HG03097 (cell line): ENCODE measurements at regions not wholly inside any gene's neighbourhood (a gene's known extent, or its start where the extent isn't known, plus 50 kb on each side); places are given as distances from the start of the nearest gene placed in this dataset.
"Not testable (repeated sequence)": the region's sequence is repeated elsewhere in the genome, so short reads cannot be mapped to it uniquely, and the experiment has no call there.

ENCODE experiments used
- ATAC-seq: cut with Tn5 transposase; IDR thresholded peaks from one replicate; pipeline ENCODE4 v1.9.1; 2021; ENCODE audit not compliant: unreplicated experiment, low FRiP score

DNA sequence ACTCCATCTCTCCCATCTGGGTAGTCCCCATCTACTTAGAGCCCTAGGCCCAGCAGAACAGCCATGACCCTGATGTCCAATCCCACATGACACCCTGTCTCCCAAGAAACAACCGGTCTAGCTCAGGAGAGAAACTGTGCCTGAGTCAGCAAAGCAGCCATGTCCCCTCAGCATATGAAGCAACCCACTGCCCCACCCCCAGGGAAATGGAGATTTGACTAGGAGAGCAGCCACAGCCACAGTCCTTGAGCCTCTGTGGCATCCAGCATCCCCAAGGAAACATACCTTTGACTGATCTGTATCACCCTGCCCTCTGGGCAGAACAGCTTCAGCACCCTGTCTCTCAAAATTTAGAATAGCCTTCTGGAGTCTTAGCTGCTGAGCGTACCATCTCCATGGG lies 641.9 kb upstream of the FBXO33 start:
- no peak for ATAC-seq

- no peak for ATAC-seq
Measured at GRCh38 chr14:40072175-40072574, 639.9 kb upstream of the FBXO33 start.

DNA sequence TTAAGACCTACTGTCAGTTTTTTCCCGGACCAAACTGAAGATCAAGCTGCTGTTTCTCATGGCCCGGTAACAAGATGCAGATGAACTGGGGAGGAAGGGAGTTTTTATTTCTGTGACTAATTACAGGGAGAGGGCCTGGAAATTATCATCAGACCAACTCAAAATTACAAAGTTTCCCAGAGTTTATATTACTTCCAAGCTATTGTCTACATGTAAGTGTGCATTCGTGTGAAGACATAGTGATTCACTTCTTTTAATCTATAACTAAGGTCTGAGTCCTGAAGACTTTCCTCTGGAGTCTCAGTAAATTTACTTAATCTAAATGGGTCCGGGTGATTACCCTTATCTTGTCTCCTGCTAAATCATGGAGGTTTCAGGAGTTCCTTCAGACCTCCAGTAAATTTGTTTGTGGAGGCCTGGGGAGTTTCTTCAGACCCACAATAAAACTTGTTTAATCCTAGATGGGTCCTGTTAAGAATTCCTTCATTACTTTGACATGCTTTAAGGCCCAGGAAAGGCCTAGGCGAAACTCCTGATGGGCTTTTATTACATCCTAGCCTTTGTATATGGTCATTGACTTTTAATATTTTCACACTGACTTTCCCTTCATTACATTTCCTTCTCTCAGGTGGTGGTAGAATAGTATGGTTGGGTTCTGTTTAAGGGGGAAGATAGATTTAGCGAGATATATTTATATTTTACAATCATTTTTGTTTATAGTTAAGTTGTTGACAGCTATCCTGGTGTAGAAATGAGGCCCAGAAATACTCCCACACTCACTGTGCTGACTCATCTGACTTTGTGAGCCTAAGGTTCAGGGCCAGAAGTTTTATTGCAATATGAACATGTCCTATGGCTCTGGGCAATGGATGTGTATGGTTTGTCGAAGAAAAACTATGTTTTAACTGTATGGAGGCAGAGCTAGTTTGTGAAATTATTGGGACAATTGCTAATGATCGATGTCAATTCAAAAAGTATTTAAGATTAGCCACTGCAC lies 627.0 kb upstream of the FBXO33 start:
- ATAC-seq: no peak

GRCh38 chr14:40053416-40053815 lies 621.2 kb upstream of the FBXO33 start:
- no peak for ATAC-seq

- ATAC-seq: no peak
Measured at GRCh38 chr14:40028991-40029390, 596.8 kb upstream of the FBXO33 start.

- no peak for ATAC-seq
Measured at GRCh38 chr14:40025101-40025500, 592.9 kb upstream of the FBXO33 start.

DNA sequence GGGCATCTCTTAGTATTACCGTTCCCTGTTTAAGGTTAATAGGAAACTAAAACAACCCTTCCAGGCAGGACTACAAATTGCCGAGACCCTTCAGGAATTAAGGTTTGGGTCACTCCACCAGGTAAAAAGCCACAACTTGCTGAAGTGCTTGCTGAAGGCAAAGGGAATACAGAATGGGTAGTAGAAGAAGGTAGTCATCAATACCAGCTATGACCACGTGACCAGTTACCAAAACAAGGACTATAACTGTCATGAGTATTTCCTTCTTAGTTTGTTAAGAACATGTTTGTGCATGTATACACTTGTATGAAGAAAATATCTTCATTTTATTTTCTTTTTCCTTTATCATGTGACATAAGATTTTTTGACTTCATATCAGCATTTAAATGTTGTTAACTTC lies 578.7 kb upstream of the FBXO33 start:
- ATAC-seq: no peak

DNA sequence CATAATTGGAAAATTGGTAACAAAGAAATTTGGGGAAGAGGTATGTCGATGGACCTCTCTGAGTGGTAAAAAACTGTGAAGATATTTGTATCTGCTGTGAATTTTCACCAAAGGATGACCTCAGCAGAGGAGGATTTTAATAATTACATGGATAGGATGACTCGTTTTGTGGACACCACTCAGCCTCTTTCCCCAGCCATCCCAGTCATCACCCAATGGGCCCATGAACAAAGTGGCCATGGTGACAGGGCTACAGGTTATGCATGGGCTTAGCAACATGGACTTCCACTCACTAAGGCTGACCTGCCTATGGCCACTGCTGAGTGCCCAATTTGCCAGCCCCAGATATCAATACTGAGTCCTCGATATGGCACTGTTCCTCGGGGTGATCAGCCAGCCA lies 577.5 kb upstream of the FBXO33 start:
- no peak for ATAC-seq

DNA sequence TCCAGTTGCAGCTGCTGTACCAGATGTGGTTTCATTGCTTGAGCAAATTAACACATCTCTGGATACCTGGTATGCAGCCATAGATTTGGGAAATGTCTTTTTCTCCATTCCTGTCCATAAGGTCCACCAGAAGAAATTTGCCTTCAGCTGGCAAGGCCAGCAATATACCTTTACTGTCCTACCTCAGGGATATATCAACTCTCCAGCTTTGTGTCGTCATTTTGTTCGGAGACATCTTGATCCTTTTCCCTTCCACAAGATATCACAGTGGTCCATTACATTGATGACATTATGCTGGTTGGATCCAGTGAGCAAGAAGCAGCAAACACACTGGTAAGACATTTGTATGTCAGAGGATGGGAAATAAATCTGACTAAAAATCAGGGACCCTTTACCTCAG lies 576.1 kb upstream of the FBXO33 start:
- not testable (repeated sequence) for ATAC-seq

GRCh38 chr14:40004871-40005500 lies 572.8 kb upstream of the FBXO33 start:
- no peak for ATAC-seq

GRCh38 chr14:40003773-40004172 lies 571.5 kb upstream of the FBXO33 start:
- no peak for ATAC-seq

GRCh38 chr14:39998854-39999253 lies 566.6 kb upstream of the FBXO33 start:
- ATAC-seq: no peak

DNA sequence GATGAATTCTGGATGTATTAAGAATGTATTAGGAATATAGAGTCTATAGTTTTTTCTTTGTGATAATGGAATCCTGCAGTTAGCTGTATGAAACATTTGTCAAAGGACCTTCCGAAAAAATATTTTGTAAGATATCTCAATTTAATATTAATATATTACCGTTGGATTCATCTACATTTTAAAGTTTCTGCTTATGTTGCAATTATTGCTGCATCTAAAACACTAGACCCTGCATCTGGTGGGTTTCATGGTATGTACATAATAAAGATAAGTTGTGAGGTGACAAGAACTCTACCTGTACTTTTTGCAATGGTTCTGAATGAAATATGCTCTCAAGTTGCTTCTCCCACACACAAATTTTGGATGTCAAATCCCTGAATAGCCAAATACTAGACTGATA lies 565.9 kb upstream of the FBXO33 start:
- ATAC-seq: no peak

GRCh38 chr14:39991041-39991440 lies 558.8 kb upstream of the FBXO33 start:
- no peak for ATAC-seq

DNA sequence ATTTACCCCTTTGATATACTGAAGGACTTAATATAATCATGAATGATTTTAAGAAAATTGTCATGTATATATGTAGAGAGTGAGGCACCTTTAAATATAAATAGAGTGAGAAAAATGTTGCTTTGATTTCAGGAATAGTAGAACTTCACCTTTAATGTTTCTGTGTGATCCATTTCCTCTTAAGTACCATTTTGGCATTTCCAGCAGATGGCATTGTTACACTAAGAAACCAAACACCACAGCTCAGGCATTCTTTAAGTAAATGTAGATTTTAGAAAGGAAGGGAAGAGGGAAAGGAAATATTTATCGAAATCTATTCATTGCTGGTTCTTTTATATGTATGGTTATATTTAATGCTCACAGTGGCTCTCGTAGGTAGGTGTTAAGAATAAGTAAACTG lies 556.7 kb upstream of the FBXO33 start:
- ATAC-seq: no peak

- no peak for ATAC-seq
Measured at GRCh38 chr14:39984323-39984722, 552.1 kb upstream of the FBXO33 start.

GRCh38 chr14:39977198-39977597 lies 545.0 kb upstream of the FBXO33 start:
- no peak for ATAC-seq

DNA sequence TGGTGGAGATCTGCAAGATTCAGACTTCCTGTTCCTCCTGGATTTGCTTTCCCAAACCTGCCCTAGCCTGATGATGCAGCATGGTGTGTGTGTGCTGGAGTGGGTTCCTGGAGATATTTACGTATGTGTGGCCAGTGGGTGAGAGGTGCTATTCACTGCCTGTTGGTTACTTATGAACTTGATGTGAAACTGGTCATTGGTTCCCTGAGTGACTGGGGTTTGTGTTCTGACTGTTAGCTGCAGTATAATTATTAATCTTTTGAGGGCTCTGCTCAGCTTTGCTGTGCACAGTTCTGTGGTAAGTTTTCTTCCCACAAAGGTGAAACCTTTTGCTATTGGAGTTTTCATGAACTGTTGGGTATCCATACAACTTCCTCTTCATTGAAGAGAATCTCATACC lies 541.8 kb upstream of the FBXO33 start:
- peak; percentile 99 for ATAC-seq

GRCh38 chr14:39972704-39973103 lies 540.5 kb upstream of the FBXO33 start:
- ATAC-seq: no peak

- ATAC-seq: no peak
Measured at GRCh38 chr14:39967885-39968284, 535.7 kb upstream of the FBXO33 start.

DNA sequence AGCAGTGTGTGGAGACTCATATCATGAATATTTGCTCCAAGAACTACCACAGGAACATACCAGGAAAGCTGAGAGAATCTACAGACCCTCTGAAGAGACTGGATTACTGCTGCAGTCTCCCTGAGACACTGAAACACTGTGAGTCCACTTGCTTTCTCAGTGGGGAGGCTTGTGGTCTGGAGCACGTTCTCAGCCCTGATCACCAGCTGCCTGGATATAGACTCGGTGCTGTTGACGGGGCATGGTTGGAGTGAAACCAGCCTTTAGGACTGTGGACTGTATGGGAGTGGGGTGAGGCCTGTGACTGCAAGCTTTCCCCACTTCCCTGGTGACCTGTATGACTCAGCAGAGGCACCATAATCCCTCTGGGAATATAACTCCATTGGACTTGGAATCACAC lies 525.8 kb upstream of the FBXO33 start:
- ATAC-seq: no peak

DNA sequence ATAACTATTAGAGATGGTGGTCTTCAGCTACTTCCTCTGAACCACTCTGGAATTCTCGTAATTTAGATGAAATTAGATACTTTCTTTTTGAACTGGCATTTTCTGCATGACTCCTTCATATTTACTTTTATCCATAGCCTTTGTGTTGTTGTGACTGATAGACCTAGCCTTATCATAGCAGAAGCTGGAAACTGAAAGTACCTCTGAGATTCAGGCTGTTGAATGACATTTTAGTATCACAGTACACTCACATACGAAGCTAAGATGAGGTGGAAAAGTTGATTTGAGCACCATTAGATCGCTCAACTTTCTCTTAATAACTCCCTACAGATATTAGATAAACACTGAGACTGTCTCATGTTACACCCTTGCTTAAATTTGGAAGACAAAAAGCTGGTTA lies 525.1 kb upstream of the FBXO33 start:
- peak; percentile 70 for ATAC-seq
